ENCODE measurements at regions not wholly inside any gene's neighbourhood (a gene's known extent, or its start where the extent isn't known, plus 50 kb on each side); places are given as distances from the start of the nearest gene placed in this dataset.

- Mint-ChIP-seq H3K27me3 (no peaks in the 10 kb centered on the region), H3K27ac (no peak overlapping the region), H3K4me3 (no peak overlapping the region), H3K9me3 (ENCODE audit: insufficient read depth) (peaks cover 5% of the 10 kb centered on the region), H3K4me1 (no peaks in the 10 kb centered on the region)
- Histone ChIP-seq H3K79me2 (ENCODE audit: control insufficient read depth, insufficient read depth, low read length) (no peaks in the 10 kb centered on the region), H3K4me3 (ENCODE audit: control extremely low read depth in 1 of 5, extremely low read depth in 1 of 5, insufficient read depth in 1 of 5, low read depth in 2 of 5, low read length in 4 of 5) (no peak overlapping the region), H3K27me3 (replicated peaks in 1 of 4; ENCODE audit: control extremely low read depth in 1 of 4, control insufficient read depth in 3 of 4, insufficient read depth in 4 of 4, low read length in 3 of 4) (no peaks in the 10 kb centered on the region), H3K27ac (ENCODE audit: low read length in 2 of 2) (no peak overlapping the region), H3K4me2 (replicated peaks; ENCODE audit: low read depth, low read length, poor library complexity, severe bottlenecking) (no peak overlapping the region), H3K9ac (ENCODE audit: low read length) (no peak overlapping the region), H3K4me1 (ENCODE audit: control insufficient read depth in 2 of 2, insufficient read depth in 2 of 2, low read length in 2 of 2) (no peaks in the 10 kb centered on the region), H2AFZ (ENCODE audit: insufficient read depth, low read depth, low read length, poor library complexity, severe bottlenecking) (no peak overlapping the region), H3K36me3 (replicated peaks in 1 of 2; ENCODE audit: control extremely low read depth in 1 of 2, control insufficient read depth in 1 of 2, extremely low read depth in 1 of 2, insufficient read depth in 2 of 2, low read length in 1 of 2) (no peaks in the 10 kb centered on the region), H4K20me1 (ENCODE audit: control insufficient read depth, insufficient read depth, low read length, poor library complexity, severe bottlenecking) (no peaks in the 10 kb centered on the region), H3K9me3 (ENCODE audit: control extremely low read depth in 1 of 3, control insufficient read depth in 2 of 3, insufficient read depth in 1 of 3, low read length in 2 of 3) (peaks cover 0 to 10% (median 6%) of the 10 kb centered on the region in 3 donors)
- ChIA-PET CTCF (no interaction called here), POLR2A (no interaction called here)
- TF ChIP-seq CTCF (IDR thresholded peaks at IDR 0.05) = no peak
- no peak for TF ChIP-seq EZH2 (IDR thresholded peaks at IDR 0.05; ENCODE audit: borderline replicate concordance, insufficient read depth, low read depth, low read length, poor library complexity, severe bottlenecking)
- DNase-seq (no peak), ATAC-seq (ENCODE audit: low read depth) (no peak)
- intact Hi-C loops (cut with micrococcal nuclease) = no loop called here
These were observed 101.4 kb upstream of the SLC4A10 start for GRCh38 chr2:161522796-161523195.

GRCh38 chr2:161533218-161533617 lies 91.0 kb upstream of the SLC4A10 start:
- no peak for TF ChIP-seq CTCF (IDR thresholded peaks at IDR 0.05)
- no peak for TF ChIP-seq EZH2 (IDR thresholded peaks at IDR 0.05; ENCODE audit: borderline replicate concordance, insufficient read depth, low read depth, low read length, poor library complexity, severe bottlenecking)
- ChIA-PET CTCF (no interaction called here), POLR2A (no interaction called here)
- no peaks in the 10 kb centered on the region for H3K9me3 ChIP-seq (ENCODE audit: control extremely low read depth in 1 of 3, control insufficient read depth in 2 of 3, insufficient read depth in 1 of 3, low read length in 2 of 3)
- H3K27me3 ChIP-seq (replicated peaks in 1 of 4; ENCODE audit: control extremely low read depth in 1 of 4, control insufficient read depth in 3 of 4, insufficient read depth in 4 of 4, low read length in 3 of 4) = no peaks in the 10 kb centered on the region
- no peaks in the 10 kb centered on the region for H3K36me3 ChIP-seq (replicated peaks in 1 of 2; ENCODE audit: control extremely low read depth in 1 of 2, control insufficient read depth in 1 of 2, extremely low read depth in 1 of 2, insufficient read depth in 2 of 2, low read length in 1 of 2)
- intact Hi-C loops (cut with micrococcal nuclease) = no loop called here
- no peak overlapping the region for H3K27ac ChIP-seq (ENCODE audit: low read length in 2 of 2)
- Mint-ChIP-seq H3K27me3 (peaks cover 6% of the 10 kb centered on the region), H3K4me3 (no peak overlapping the region), H3K4me1 (no peaks in the 10 kb centered on the region), H3K9me3 (ENCODE audit: insufficient read depth) (no peaks in the 10 kb centered on the region), H3K27ac (no peak overlapping the region)
- no peak overlapping the region for H3K4me3 ChIP-seq (ENCODE audit: control extremely low read depth in 1 of 5, extremely low read depth in 1 of 5, insufficient read depth in 1 of 5, low read depth in 2 of 5, low read length in 4 of 5)
- no peaks in the 10 kb centered on the region for H3K79me2 ChIP-seq (ENCODE audit: control insufficient read depth, insufficient read depth, low read length)
- H2AFZ ChIP-seq (ENCODE audit: insufficient read depth, low read depth, low read length, poor library complexity, severe bottlenecking) = no peak overlapping the region
- WGBS (ENCODE audit: insufficient coverage) = 92% methylated on average over 1 of the region's 1 CpG
- no peak for ATAC-seq (ENCODE audit: low read depth)
- H4K20me1 ChIP-seq (ENCODE audit: control insufficient read depth, insufficient read depth, low read length, poor library complexity, severe bottlenecking) = no peaks in the 10 kb centered on the region
- H3K4me2 ChIP-seq (replicated peaks; ENCODE audit: low read depth, low read length, poor library complexity, severe bottlenecking) = no peak overlapping the region
- no peaks in the 10 kb centered on the region for H3K4me1 ChIP-seq (ENCODE audit: control insufficient read depth in 2 of 2, insufficient read depth in 2 of 2, low read length in 2 of 2)
- no peak overlapping the region for H3K9ac ChIP-seq (ENCODE audit: low read length)
- DNase-seq = no peak
